ENCODE measurements at regions not wholly inside any gene's neighbourhood (a gene's known extent, or its start where the extent isn't known, plus 50 kb on each side); places are given as distances from the start of the nearest gene placed in this dataset.

GRCh38 chr17:27975146-27976011 is 67.1 kb upstream of the NLK start:
- no peaks in the 10 kb centered on the region for H3K27me3 ChIP-seq (ENCODE audit: insufficient read depth, low read length)

GRCh38 chr17:27976331-27976730 is 66.1 kb upstream of the NLK start:
- Histone ChIP-seq H3K79me2 (ENCODE audit: insufficient read depth, low read length) (no peaks in the 10 kb centered on the region), H3K9me2 (ENCODE audit: insufficient read depth) (no peaks in the 10 kb centered on the region), H3K4me2 (ENCODE audit: low read length) (no peak overlapping the region), H3K9ac (ENCODE audit: low read length) (no peak overlapping the region), H3K36me3 (ENCODE audit: control insufficient read depth in 1 of 2, insufficient read depth in 2 of 2, low read length in 2 of 2) (no peaks in the 10 kb centered on the region), H3K27ac (ENCODE audit: low read depth, low read length) (no peak overlapping the region), H3K9me3 (ENCODE audit: control insufficient read depth in 1 of 2, insufficient read depth in 1 of 2, low read depth in 1 of 2, low read length in 2 of 2) (no peaks in the 10 kb centered on the region), H2AFZ (ENCODE audit: low read depth, low read length, poor library complexity, severe bottlenecking) (no peak overlapping the region), H4K20me1 (ENCODE audit: insufficient read depth) (no peaks in the 10 kb centered on the region), H3K4me3 (replicated peaks in 1 of 2; ENCODE audit: low read depth in 1 of 2, low read length in 2 of 2) (no peak overlapping the region), H3K4me1 (ENCODE audit: control insufficient read depth in 1 of 2, insufficient read depth in 2 of 2, low read length in 2 of 2) (peaks cover 0 to 3% of the 10 kb centered on the region in 2 experiments; a peak in 1 of 4 replicates), H3K27me3 (ENCODE audit: insufficient read depth, low read length) (no peaks in the 10 kb centered on the region)
- DNase-seq (ENCODE audit: low read depth, low spot score) = no peak
- intact Hi-C loops (cut with micrococcal nuclease) = no loop called here
- ChIA-PET CTCF (no interaction called here), RAD21 (ENCODE audit: low non-redundant PET in 1 of 2, low total read pairs in 2 of 2, uncharacterized antibody in 2 of 2, unreplicated experiment in 2 of 2) (no interaction called here), POLR2A (no interaction called here)
- no TSS peak for BruUV-seq (replicated peaks)
- ATAC-seq = no peak
- no peak for TF ChIP-seq ZBTB33 (IDR thresholded peaks at IDR 0.05; ENCODE audit: extremely low read depth, insufficient replicate concordance, low read length)
- TF ChIP-seq MAX (IDR thresholded peaks at IDR 0.05) = no peak
- TF ChIP-seq EZH2 (IDR thresholded peaks at IDR 0.05) = no peak
- TF ChIP-seq RAD21 (IDR thresholded peaks at IDR 0.05; ENCODE audit: low read depth) = no peak
- no peak for TF ChIP-seq CBX3 (IDR thresholded peaks at IDR 0.05; ENCODE audit: low read depth)
- TF ChIP-seq TCF7L2 (IDR thresholded peaks at IDR 0.05; ENCODE audit: borderline replicate concordance, extremely low read depth, insufficient read depth, insufficient read length) = no peak
- TF ChIP-seq FOSL1 (IDR thresholded peaks at IDR 0.05; ENCODE audit: low read depth) = no peak

More at GRCh38 chr17:27975146-27976011, 67.1 kb upstream of the NLK start:
- RAD21 ChIA-PET (ENCODE audit: low non-redundant PET in 1 of 2, low total read pairs in 2 of 2, uncharacterized antibody in 2 of 2, unreplicated experiment in 2 of 2) = no interaction called here
- Histone ChIP-seq H3K27ac (ENCODE audit: low read depth, low read length) (no peak overlapping the region), H2AFZ (ENCODE audit: low read depth, low read length, poor library complexity, severe bottlenecking) (no peak overlapping the region), H3K79me2 (ENCODE audit: insufficient read depth, low read length) (no peaks in the 10 kb centered on the region), H3K9me3 (ENCODE audit: control insufficient read depth in 1 of 2, insufficient read depth in 1 of 2, low read depth in 1 of 2, low read length in 2 of 2) (no peaks in the 10 kb centered on the region), H3K4me1 (ENCODE audit: control insufficient read depth in 1 of 2, insufficient read depth in 2 of 2, low read length in 2 of 2) (peaks cover 0 to 3% of the 10 kb centered on the region in 2 experiments; a peak in 1 of 4 replicates), H3K9ac (ENCODE audit: low read length) (no peak overlapping the region), H3K36me3 (ENCODE audit: control insufficient read depth in 1 of 2, insufficient read depth in 2 of 2, low read length in 2 of 2) (no peaks in the 10 kb centered on the region), H3K9me2 (ENCODE audit: insufficient read depth) (no peaks in the 10 kb centered on the region), H3K4me2 (ENCODE audit: low read length) (no peak overlapping the region), H4K20me1 (ENCODE audit: insufficient read depth) (no peaks in the 10 kb centered on the region), H3K4me3 (replicated peaks in 1 of 2; ENCODE audit: low read depth in 1 of 2, low read length in 2 of 2) (no peak overlapping the region)
- TF ChIP-seq POLR2A (IDR thresholded peaks at IDR 0.05; ENCODE audit: borderline replicate concordance, extremely low read depth, insufficient read depth, insufficient read length) (no peak), RAD21 (IDR thresholded peaks at IDR 0.05; ENCODE audit: low read depth) (no peak), EZH2 (IDR thresholded peaks at IDR 0.05) (no peak), YY1 (IDR thresholded peaks at IDR 0.05; ENCODE audit: extremely low read depth, insufficient replicate concordance, low read depth, low read length) (no peak)
- intact Hi-C loops (cut with micrococcal nuclease) = no loop called here
- ATAC-seq (no peak), DNase-seq (ENCODE audit: low read depth, low spot score) (no peak)
- BruUV-seq (replicated peaks) = no TSS peak
- CTCF ChIA-PET = no interaction called here
- POLR2A ChIA-PET = no interaction called here
